ENCODE measurements at regions not wholly inside any gene's neighbourhood (a gene's known extent, or its start where the extent isn't known, plus 50 kb on each side); places are given as distances from the start of the nearest gene placed in this dataset.

DNA sequence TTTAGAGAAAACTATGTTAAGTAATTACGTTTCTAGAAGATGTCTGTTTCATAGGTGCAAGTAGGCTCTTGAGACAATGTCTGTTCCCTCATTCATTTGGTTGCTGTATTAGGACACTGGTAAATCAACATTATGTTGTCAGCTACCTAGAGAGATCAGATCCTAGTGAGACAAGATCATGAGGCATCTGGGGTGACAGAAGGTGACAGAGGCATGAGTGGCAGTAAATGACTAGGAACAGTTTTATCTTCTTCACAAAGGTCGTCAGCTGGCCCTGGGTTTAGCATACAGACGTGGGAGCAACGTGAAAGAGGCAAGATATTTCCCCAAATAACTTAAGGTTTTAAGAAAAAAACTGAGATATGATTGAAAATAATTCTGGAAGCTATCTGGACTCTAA lies 1926.3 kb upstream of the WWC1 start:
- no peak for DNase-seq (ENCODE audit: low spot score)
- H3K36me3 Mint-ChIP-seq (ENCODE audit: low read depth): no peaks in the 10 kb centered on the region
- no peaks in the 10 kb centered on the region for H3K27me3 Mint-ChIP-seq (ENCODE audit: low read depth)
- H3K4me3 Mint-ChIP-seq: no peak overlapping the region
- H3K27ac Mint-ChIP-seq: no peak overlapping the region
- peaks cover 14% of the 10 kb centered on the region for H3K9me3 Mint-ChIP-seq
- H3K4me1 Mint-ChIP-seq (ENCODE audit: low read depth): no peaks in the 10 kb centered on the region

DNA sequence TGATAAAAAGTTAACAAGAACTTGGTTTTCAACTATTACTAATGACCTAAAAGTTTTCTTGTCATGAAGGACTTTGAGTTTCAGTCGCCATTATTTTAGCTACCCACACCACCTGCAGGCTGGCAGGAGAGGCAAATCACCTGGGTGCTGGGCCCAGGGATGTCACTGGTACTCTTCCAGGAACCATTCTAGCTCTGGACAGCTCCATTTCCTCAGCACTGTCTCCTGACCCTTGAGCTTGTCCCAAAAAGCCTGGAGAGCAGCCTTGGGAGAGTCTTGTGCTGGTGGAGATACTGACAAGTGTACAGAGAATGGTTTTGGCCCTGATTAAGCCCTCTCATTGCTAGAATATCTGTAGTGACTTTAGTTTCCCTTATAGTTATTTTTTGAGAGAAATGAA lies 1924.1 kb upstream of the WWC1 start:
- no peak overlapping the region for H3K4me3 Mint-ChIP-seq
- DNase-seq (ENCODE audit: low spot score): no peak
- no peak overlapping the region for H3K27ac Mint-ChIP-seq
- peaks cover 11% of the 10 kb centered on the region for H3K9me3 Mint-ChIP-seq
- H3K27me3 Mint-ChIP-seq (ENCODE audit: low read depth): no peaks in the 10 kb centered on the region
- H3K4me1 Mint-ChIP-seq (ENCODE audit: low read depth): peaks cover 2% of the 10 kb centered on the region
- no peaks in the 10 kb centered on the region for H3K36me3 Mint-ChIP-seq (ENCODE audit: low read depth)

DNA sequence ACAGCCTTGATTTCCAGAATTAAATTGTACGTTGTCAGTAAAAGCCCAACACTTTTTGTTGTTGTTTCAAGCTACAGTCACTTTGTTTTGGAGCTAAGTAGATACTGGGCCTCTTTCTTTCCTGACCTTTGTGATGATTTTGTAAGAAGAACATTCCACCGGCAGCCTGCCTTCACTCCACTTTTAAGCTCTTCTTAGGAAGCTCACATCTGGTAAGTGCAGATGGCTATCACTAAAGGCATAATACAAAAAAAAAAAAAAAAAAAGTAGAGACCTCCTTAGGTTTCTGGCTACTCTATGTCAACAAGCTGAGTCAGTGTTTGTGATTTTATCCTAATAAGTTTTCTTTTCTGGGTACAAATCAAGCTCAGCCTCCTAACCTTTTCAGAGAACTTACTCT lies 1922.1 kb upstream of the WWC1 start:
- no peak overlapping the region for H3K4me3 Mint-ChIP-seq
- H3K27me3 Mint-ChIP-seq (ENCODE audit: low read depth): no peaks in the 10 kb centered on the region
- peaks cover 8% of the 10 kb centered on the region for H3K9me3 Mint-ChIP-seq
- H3K4me1 Mint-ChIP-seq (ENCODE audit: low read depth): peaks cover 2% of the 10 kb centered on the region
- no peak overlapping the region for H3K27ac Mint-ChIP-seq
- no peak for DNase-seq (ENCODE audit: low spot score)
- no peaks in the 10 kb centered on the region for H3K36me3 Mint-ChIP-seq (ENCODE audit: low read depth)

DNA sequence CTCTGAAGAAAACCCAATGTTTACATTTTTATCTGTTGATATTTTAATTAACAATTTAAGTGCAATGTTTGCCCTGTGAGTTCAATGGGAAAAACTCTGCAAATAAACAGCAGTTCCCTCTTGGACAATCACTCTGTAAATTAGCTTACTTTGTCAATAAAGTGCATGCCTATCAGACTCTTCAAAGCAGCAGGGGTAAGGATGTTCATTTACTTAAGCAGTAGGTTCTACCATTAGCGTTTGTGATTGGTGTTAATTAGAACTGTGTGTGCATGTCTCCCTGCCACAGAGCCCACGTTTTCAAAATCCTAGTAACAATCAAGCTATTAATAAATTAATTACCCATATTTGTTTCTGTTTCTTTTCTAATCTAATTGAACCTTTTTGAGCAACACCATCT lies 1921.6 kb upstream of the WWC1 start:
- no peaks in the 10 kb centered on the region for H3K27me3 Mint-ChIP-seq (ENCODE audit: low read depth)
- no peak overlapping the region for H3K4me3 Mint-ChIP-seq
- no peak for DNase-seq (ENCODE audit: low spot score)
- H3K36me3 Mint-ChIP-seq (ENCODE audit: low read depth): no peaks in the 10 kb centered on the region
- H3K27ac Mint-ChIP-seq: no peak overlapping the region
- H3K9me3 Mint-ChIP-seq: peaks cover 8% of the 10 kb centered on the region
- H3K4me1 Mint-ChIP-seq (ENCODE audit: low read depth): peaks cover 2% of the 10 kb centered on the region

DNA sequence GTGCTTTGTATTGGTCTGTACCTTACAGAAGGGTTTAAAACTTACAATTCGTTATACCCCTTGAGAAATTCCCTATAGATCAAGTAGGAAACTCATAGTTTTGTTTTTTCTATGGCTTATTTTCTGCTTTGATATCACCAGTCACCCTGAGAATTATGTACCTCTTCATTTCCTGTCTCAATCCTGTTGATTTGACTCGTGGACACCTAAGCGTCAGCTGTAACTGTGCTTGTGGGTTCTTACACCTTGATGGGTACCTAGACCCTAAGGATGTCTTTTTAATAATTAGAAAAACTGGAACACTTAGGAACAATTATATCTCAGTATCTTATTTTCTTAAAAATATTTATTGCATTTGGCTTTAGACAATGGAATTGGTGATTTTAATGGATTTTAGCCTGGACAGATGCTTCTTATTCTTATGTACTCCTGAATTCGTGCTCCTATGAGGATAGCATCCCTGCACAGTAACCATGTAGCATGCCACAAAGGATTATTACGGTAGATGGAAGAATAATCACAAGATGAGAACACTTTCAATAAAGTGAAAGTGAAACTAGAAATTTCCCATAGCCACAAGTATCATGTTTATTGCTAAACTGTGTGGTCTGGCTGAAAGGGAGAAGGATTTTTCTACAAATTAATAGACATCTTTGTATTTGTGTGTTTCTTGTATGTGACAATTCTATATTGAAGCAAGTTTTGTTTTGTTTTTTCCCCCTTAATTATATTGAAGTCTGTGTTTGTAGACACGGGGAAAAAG lies 1920.3 kb upstream of the WWC1 start:
- Mint-ChIP-seq H3K27ac (no peak overlapping the region), H3K9me3 (peaks cover 10% of the 10 kb centered on the region), H3K27me3 (ENCODE audit: low read depth) (no peaks in the 10 kb centered on the region), H3K36me3 (ENCODE audit: low read depth) (no peaks in the 10 kb centered on the region), H3K4me1 (ENCODE audit: low read depth) (peaks cover 2% of the 10 kb centered on the region), H3K4me3 (peak overlapping the region; percentile 6)
- DNase-seq (ENCODE audit: low spot score): no peak

DNA sequence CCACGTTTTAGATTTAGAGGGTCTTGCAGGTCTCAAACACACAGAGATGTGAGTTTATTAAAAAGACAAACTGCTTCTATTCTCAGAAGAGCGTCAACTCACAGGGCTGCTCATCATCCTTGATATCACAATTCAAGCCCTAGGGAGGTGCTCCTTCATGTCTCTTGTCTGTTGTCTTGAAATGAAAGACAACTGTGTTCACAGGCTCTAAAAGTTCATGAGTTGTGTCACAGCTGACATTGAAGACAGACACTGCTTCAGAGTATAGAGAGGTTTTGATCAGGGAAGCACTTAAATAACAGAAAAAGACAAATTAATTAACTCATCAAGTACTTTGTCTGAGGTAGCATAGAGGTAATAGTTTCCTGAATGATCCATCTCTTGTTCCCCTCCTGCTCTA lies 1917.6 kb upstream of the WWC1 start:
- no peaks in the 10 kb centered on the region for H3K36me3 Mint-ChIP-seq (ENCODE audit: low read depth)
- peaks cover 13% of the 10 kb centered on the region for H3K9me3 Mint-ChIP-seq
- no peak overlapping the region for H3K4me3 Mint-ChIP-seq
- no peaks in the 10 kb centered on the region for H3K27me3 Mint-ChIP-seq (ENCODE audit: low read depth)
- no peak overlapping the region for H3K27ac Mint-ChIP-seq
- DNase-seq (ENCODE audit: low spot score): no peak
- H3K4me1 Mint-ChIP-seq (ENCODE audit: low read depth): peaks cover 2% of the 10 kb centered on the region

DNA sequence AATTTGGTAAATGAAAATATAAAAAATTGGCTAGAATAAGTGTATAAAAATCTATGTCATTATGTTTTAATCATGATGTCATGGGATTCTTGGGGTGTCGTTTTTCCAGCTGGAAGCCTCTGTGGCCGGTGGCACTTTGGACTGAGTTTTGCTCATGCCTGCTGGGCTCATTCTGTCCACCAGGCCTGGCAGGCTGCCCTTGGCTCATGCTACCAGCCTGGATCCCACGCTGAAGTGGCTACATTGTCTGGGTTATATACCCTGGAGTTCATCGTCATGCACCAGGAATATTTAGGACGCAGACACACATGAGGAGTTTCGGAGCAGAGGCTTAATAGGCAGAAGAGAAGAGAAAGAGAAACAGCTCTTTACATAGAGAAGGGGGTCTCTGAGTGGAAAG lies 1913.7 kb upstream of the WWC1 start:
- no peaks in the 10 kb centered on the region for H3K27me3 Mint-ChIP-seq (ENCODE audit: low read depth)
- H3K36me3 Mint-ChIP-seq (ENCODE audit: low read depth): no peaks in the 10 kb centered on the region
- no peak overlapping the region for H3K27ac Mint-ChIP-seq
- H3K9me3 Mint-ChIP-seq: peaks cover 24% of the 10 kb centered on the region
- no peak overlapping the region for H3K4me3 Mint-ChIP-seq
- no peak for DNase-seq (ENCODE audit: low spot score)
- no peaks in the 10 kb centered on the region for H3K4me1 Mint-ChIP-seq (ENCODE audit: low read depth)

DNA sequence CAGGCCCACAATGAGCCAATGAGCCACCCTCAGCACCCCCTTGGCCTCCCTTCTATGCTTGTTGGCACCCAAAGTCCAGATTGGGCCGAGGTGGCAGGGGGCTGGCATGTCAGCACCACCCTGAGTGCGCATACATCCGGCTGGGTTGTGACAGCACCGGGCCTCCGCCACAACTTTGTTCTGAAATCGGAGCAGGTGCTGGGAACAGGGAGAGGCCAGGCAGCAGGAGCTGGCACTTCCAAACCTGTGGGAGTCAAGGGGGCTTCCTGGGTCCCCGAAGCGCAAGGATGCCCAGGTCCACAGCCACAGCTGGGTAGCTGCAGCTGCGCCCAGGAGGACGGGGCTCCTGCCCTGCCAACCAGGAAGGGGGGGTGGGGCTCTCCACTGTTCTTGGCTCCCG lies 1911.9 kb upstream of the WWC1 start:
- no peaks in the 10 kb centered on the region for H3K27me3 Mint-ChIP-seq (ENCODE audit: low read depth)
- no peaks in the 10 kb centered on the region for H3K4me1 Mint-ChIP-seq (ENCODE audit: low read depth)
- H3K36me3 Mint-ChIP-seq (ENCODE audit: low read depth): no peaks in the 10 kb centered on the region
- no peak overlapping the region for H3K27ac Mint-ChIP-seq
- no peak overlapping the region for H3K4me3 Mint-ChIP-seq
- H3K9me3 Mint-ChIP-seq: peaks cover 33% of the 10 kb centered on the region
- DNase-seq (ENCODE audit: low spot score): no peak

DNA sequence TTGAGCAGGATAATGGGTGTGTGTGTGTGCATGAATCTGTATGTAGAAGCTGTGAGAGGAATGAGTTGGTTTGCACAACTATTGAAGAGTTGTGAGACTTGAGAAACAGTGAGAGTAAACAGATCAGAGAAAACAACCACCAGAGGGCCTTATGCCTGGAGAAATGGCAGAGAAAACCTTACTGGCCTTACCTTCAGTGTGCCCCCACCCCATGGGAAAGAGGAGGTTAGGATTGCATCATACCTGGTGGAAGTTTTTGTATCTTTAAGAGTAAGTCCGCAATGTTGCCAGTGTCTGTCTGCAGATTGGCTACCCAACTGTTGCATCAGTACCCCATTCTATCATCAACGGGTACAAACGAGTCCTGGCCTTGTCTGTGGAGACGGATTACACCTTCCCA lies 1909.4 kb upstream of the WWC1 start:
- no peak overlapping the region for H3K27ac Mint-ChIP-seq
- H3K4me3 Mint-ChIP-seq: no peak overlapping the region
- H3K36me3 Mint-ChIP-seq (ENCODE audit: low read depth): no peaks in the 10 kb centered on the region
- no peaks in the 10 kb centered on the region for H3K27me3 Mint-ChIP-seq (ENCODE audit: low read depth)
- no peak for DNase-seq (ENCODE audit: low spot score)
- no peaks in the 10 kb centered on the region for H3K4me1 Mint-ChIP-seq (ENCODE audit: low read depth)
- peaks cover 29% of the 10 kb centered on the region for H3K9me3 Mint-ChIP-seq

DNA sequence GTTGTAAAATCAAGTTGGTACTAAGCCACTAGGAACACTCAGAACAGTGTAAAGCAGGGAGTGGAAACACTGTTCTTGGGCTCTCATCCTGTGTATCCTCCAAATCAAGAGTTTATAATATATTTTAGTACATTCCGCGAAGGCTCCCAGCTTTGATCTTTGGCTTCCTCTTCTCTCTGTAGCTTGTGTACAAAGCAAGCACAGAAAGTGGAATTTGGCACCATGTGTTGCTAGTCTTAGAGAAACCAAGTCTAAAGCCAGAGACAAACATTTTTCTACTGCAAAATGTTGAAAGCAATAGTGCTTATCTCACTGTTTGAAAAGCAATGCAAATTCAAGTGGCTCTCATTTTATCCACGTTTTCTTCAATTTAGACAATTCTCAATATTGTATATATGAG lies 1893.3 kb upstream of the WWC1 start:
- DNase-seq (ENCODE audit: low spot score): no peak
- no peaks in the 10 kb centered on the region for H3K4me1 Mint-ChIP-seq (ENCODE audit: low read depth)
- no peak overlapping the region for H3K27ac Mint-ChIP-seq
- no peaks in the 10 kb centered on the region for H3K27me3 Mint-ChIP-seq (ENCODE audit: low read depth)
- no peak overlapping the region for H3K4me3 Mint-ChIP-seq
- no peaks in the 10 kb centered on the region for H3K36me3 Mint-ChIP-seq (ENCODE audit: low read depth)
- H3K9me3 Mint-ChIP-seq: peaks cover 38% of the 10 kb centered on the region

DNA sequence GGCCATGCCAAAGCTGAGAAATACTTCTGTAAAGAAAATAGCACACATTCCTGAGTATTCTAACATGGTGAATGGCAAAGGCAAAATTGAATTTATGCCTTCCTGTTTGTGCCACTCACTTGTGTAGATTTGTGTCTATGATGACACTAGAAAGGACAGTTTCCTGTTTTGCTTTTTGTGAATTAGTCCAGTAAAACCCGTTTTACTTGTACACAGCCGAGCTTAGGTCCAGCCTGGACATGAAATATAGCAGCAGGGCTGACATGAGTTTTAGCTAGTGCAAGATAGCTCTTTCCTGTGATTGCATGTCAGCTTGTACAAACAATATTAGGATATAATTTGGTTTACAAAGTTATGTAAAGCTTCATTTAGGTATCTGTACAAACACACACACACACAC lies 1891.7 kb upstream of the WWC1 start:
- Mint-ChIP-seq H3K27me3 (ENCODE audit: low read depth) (no peaks in the 10 kb centered on the region), H3K36me3 (ENCODE audit: low read depth) (no peaks in the 10 kb centered on the region), H3K4me1 (ENCODE audit: low read depth) (no peaks in the 10 kb centered on the region), H3K27ac (no peak overlapping the region), H3K4me3 (no peak overlapping the region), H3K9me3 (peaks cover 23% of the 10 kb centered on the region)
- no peak for DNase-seq (ENCODE audit: low spot score)

DNA sequence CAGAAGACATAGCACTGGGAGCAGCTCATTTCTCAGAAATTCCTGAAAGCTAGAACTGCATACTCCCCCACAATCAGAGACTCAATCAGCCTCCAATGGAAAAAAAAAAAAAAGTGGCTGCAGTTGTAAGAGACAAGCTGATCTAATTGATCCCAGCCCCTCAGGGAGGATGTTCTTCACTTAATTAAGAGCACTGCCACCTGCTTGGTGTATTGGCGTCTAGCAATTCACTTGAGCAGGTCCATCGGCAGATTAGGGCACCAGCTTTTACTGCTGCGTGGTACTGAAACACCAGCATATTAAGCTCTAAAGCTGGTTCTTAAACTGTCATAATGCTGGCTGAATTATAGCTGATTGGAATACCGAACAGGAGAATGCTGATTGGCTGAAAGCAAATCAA lies 1890.1 kb upstream of the WWC1 start:
- Mint-ChIP-seq H3K27ac (no peak overlapping the region), H3K4me1 (ENCODE audit: low read depth) (no peaks in the 10 kb centered on the region)

DNA sequence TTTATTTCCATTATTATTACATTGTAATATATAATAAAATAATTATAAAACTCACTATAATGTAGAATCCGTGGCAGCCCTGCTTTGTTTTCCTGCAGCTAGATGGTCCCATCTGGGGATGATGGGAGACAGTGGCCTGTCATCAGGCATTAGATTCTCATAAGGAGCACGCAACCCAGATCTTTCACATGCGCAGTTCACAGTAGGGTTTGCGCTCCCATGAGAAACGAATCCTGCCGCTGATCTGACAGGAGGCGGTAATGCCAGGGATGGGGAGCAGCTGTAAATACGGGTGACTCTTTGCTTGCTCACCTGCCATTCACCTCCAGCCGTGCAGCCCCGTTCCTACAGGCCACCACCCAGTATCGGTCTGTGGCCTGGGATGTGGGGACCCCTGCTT lies 1879.3 kb upstream of the WWC1 start:
- no peak overlapping the region for H3K4me3 Mint-ChIP-seq
- no peak for DNase-seq (ENCODE audit: low spot score)
- H3K4me1 Mint-ChIP-seq (ENCODE audit: low read depth): no peaks in the 10 kb centered on the region
- peaks cover 33% of the 10 kb centered on the region for H3K9me3 Mint-ChIP-seq
- no peaks in the 10 kb centered on the region for H3K27me3 Mint-ChIP-seq (ENCODE audit: low read depth)
- no peaks in the 10 kb centered on the region for H3K36me3 Mint-ChIP-seq (ENCODE audit: low read depth)
- no peak overlapping the region for H3K27ac Mint-ChIP-seq

More for the DNA sequence above, 1890.1 kb upstream of the WWC1 start:
- H3K36me3 Mint-ChIP-seq (ENCODE audit: low read depth): no peaks in the 10 kb centered on the region
- no peak for DNase-seq (ENCODE audit: low spot score)
- peaks cover 22% of the 10 kb centered on the region for H3K9me3 Mint-ChIP-seq
- no peaks in the 10 kb centered on the region for H3K27me3 Mint-ChIP-seq (ENCODE audit: low read depth)
- no peak overlapping the region for H3K4me3 Mint-ChIP-seq

DNA sequence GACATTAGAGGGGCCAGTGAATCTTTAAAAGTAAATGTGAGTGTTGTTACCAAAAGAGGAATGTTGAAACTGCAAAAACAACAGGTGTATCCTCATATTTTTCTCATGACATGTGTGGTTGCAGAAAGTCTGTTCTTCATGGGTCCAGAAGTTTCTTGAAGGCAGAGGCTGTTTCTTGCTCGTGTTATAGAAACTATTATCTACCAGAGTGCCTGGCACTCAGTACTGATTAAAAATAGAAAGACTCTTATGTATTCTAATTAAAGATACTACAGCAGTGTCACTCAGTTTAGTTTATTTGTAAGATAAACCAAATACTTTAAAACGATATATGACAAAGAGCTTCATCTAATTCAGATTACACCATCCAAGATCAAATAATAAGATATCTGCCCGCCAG lies 1864.2 kb upstream of the WWC1 start:
- Mint-ChIP-seq H3K36me3 (ENCODE audit: low read depth) (no peaks in the 10 kb centered on the region), H3K4me1 (ENCODE audit: low read depth) (no peaks in the 10 kb centered on the region), H3K4me3 (no peak overlapping the region), H3K9me3 (peaks cover 49% of the 10 kb centered on the region), H3K27me3 (ENCODE audit: low read depth) (no peaks in the 10 kb centered on the region), H3K27ac (no peak overlapping the region)
- no peak for DNase-seq (ENCODE audit: low spot score)

DNA sequence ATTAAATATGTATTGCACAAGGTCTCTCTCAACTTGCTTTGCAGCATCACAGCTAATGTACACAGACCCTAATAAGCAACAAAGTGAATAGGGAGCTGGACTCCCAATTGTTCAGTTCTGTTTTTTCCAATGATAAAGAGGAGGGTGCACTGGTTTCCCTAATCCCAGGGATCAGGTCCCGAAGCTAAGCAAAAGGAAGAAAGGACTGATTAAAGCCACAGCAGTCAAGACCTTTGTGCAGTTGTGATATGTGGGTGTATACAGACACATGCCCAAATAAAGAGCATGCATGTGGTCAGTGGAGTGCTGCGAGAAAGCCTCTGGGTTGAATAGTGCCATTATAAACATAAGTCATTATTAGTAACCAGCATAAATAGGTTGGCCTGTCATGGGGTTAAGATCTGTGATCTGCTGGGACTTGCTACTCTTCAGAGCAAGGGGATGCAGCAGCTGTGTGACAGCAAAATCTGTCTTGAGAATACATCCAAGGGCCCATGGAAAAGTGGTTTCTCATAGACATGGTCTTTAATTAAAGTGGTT lies 1863.1 kb upstream of the WWC1 start:
- Mint-ChIP-seq H3K36me3 (ENCODE audit: low read depth) (no peaks in the 10 kb centered on the region), H3K27ac (no peak overlapping the region), H3K4me3 (no peak overlapping the region), H3K27me3 (ENCODE audit: low read depth) (no peaks in the 10 kb centered on the region), H3K9me3 (peaks cover 57% of the 10 kb centered on the region), H3K4me1 (ENCODE audit: low read depth) (no peaks in the 10 kb centered on the region)
- DNase-seq (ENCODE audit: low spot score): no peak
